ENCODE measurements at regions not wholly inside any gene's neighbourhood (a gene's known extent, or its start where the extent isn't known, plus 50 kb on each side); places are given as distances from the start of the nearest gene placed in this dataset.

DNA sequence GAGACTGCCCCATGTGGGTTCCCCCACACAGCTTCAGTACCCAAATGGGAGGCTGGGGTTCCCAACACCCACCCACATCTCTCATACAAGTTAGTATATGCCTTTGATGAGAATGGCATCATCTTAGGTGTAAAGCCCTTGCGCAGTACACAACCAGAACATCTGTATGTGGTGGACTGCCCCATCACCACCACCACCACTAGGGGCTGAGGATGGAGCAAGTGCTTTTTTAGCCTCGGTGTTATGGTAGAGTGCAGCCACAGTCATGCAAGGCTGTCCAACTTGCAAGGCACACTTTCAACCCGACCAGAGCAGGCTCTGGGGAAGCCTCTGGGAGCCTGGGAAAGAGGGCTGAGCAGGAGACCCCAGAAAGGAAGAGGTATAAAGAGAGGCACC lies 241.2 kb downstream of the TFCP2L1 start:
- no peak for TF ChIP-seq GATA1 (IDR thresholded peaks at IDR 0.05; ENCODE audit: low read depth, low read length)
- TF ChIP-seq POLR2A (IDR thresholded peaks at IDR 0.05; ENCODE audit: low read length) = no peak

All from erythroblast (primary cell).